ENCODE measurements at regions not wholly inside any gene's neighbourhood (a gene's known extent, or its start where the extent isn't known, plus 50 kb on each side); places are given as distances from the start of the nearest gene placed in this dataset.

DNA sequence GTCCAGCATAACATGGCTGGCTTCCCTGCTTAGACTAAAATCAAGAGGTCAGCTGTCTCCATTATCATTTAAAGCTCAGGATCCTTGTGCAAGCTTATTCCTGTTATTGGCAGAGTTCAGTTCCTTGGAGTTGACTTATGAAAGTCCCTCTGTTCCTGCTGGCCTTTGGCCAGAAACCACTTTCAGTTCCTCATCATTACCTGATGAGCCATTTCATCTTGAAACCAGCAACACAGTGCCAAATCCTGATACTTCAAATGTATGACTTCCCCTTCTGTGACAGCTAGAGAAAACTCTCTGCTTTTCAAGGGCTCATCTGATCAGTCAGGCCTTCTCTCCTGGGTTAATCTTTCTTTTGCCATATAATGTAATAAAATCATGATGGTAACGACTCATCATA lies 110.6 kb upstream of the FSTL5 start:
- Histone ChIP-seq H3K4me3 (replicated peaks in 1 of 4; ENCODE audit: control extremely low read depth in 1 of 4, insufficient read depth in 1 of 4, low read depth in 3 of 4, low read length in 4 of 4) (no peak overlapping the region), H3K79me2 (ENCODE audit: control insufficient read depth, insufficient read depth, low read length) (no peaks in the 10 kb centered on the region), H2AFZ (ENCODE audit: low read length) (no peak overlapping the region), H3K4me1 (ENCODE audit: control insufficient read depth, extremely low read depth, insufficient read depth, low read length) (no peaks in the 10 kb centered on the region), H3K4me2 (ENCODE audit: extremely low read depth, insufficient read depth, low read length) (no peak overlapping the region), H3K36me3 (ENCODE audit: control insufficient read depth, insufficient read depth, low read length) (no peaks in the 10 kb centered on the region), H3K27ac (ENCODE audit: insufficient read depth, low read length) (no peak overlapping the region), H3K9ac (ENCODE audit: insufficient read depth, low read length) (no peak overlapping the region), H4K20me1 (ENCODE audit: control insufficient read depth, extremely low read depth, insufficient read depth, low read length) (no peaks in the 10 kb centered on the region), H3K27me3 (ENCODE audit: control insufficient read depth, insufficient read depth, low read length) (no peaks in the 10 kb centered on the region), H3K9me3 (ENCODE audit: control insufficient read depth, insufficient read depth, low read depth, low read length) (no peaks in the 10 kb centered on the region)
- TF ChIP-seq, protein P1, sequence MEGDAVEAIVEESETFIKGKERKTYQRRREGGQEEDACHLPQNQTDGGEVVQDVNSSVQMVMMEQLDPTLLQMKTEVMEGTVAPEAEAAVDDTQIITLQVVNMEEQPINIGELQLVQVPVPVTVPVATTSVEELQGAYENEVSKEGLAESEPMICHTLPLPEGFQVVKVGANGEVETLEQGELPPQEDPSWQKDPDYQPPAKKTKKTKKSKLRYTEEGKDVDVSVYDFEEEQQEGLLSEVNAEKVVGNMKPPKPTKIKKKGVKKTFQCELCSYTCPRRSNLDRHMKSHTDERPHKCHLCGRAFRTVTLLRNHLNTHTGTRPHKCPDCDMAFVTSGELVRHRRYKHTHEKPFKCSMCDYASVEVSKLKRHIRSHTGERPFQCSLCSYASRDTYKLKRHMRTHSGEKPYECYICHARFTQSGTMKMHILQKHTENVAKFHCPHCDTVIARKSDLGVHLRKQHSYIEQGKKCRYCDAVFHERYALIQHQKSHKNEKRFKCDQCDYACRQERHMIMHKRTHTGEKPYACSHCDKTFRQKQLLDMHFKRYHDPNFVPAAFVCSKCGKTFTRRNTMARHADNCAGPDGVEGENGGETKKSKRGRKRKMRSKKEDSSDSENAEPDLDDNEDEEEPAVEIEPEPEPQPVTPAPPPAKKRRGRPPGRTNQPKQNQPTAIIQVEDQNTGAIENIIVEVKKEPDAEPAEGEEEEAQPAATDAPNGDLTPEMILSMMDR (conservative IDR thresholded peaks at IDR 0.05 in 1 of 2, IDR thresholded peaks at IDR 0.05 in 1 of 2; ENCODE audit: low read depth in 1 of 2, low read length in 2 of 2) = no peak
- peak in 1 of 2 donors; percentile 4 for DNase-seq (ENCODE audit: low read depth in 2 of 2)

DNA sequence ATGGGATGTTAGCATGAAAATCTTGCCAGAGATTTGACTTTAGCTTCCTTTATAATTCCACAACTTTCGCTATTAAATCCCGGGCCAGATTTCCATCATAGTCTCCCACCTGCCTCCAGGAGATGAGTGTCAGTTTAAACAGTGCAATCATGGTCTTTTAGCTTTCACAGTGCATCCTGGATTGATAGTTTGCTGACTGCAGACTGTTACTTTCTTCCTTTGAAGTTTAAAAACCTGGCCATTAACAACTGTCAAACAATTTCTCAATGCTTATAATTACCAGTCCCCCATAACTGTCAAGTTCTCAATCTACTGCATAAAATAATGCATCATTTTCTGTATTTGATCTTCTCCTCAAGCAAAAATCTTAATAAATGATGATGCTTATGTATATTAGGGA lies 108.4 kb upstream of the FSTL5 start:
- H3K9ac ChIP-seq (ENCODE audit: insufficient read depth, low read length) = no peak overlapping the region

DNA sequence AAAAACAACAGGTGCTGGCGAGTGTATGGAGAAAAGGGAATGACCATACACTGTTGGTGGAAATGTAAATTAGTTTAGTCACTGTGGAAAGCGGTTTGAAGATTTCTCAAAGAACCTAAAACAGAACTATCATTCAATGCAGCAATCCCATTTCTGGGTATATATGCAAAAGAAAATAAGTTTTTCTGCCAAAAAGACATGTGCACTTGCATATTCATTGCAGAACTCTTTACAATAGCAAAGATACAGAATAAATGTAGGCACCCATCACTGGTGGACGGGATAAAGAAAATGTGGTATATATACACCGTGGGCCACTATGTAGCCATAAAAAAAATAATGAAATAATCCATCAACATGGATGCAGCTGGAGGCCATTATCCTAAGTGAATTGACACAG lies 105.1 kb upstream of the FSTL5 start:
- no peaks in the 10 kb centered on the region for H3K4me1 ChIP-seq (ENCODE audit: control insufficient read depth, extremely low read depth, insufficient read depth, low read length)
- no peaks in the 10 kb centered on the region for H3K36me3 ChIP-seq (ENCODE audit: control insufficient read depth, insufficient read depth, low read length)
- no peaks in the 10 kb centered on the region for H3K27me3 ChIP-seq (ENCODE audit: control insufficient read depth, insufficient read depth, low read length)
- no peak for DNase-seq (ENCODE audit: low read depth in 2 of 2)
- H3K27ac ChIP-seq (ENCODE audit: insufficient read depth, low read length) = no peak overlapping the region
- H2AFZ ChIP-seq (ENCODE audit: low read length) = no peak overlapping the region
- no peaks in the 10 kb centered on the region for H4K20me1 ChIP-seq (ENCODE audit: control insufficient read depth, extremely low read depth, insufficient read depth, low read length)
- no peak overlapping the region for H3K4me2 ChIP-seq (ENCODE audit: extremely low read depth, insufficient read depth, low read length)
- no peaks in the 10 kb centered on the region for H3K79me2 ChIP-seq (ENCODE audit: control insufficient read depth, insufficient read depth, low read length)
- no peak overlapping the region for H3K4me3 ChIP-seq (replicated peaks in 1 of 4; ENCODE audit: control extremely low read depth in 1 of 4, insufficient read depth in 1 of 4, low read depth in 3 of 4, low read length in 4 of 4)
- H3K9ac ChIP-seq (ENCODE audit: insufficient read depth, low read length) = no peak overlapping the region
- TF ChIP-seq, protein P1 (conservative IDR thresholded peaks at IDR 0.05 in 1 of 2, IDR thresholded peaks at IDR 0.05 in 1 of 2; ENCODE audit: low read depth in 1 of 2, low read length in 2 of 2) = no peak
- TF ChIP-seq EZH2 (IDR thresholded peaks at IDR 0.05; ENCODE audit: low read length, missing control alignments) = no peak
- no peaks in the 10 kb centered on the region for H3K9me3 ChIP-seq (ENCODE audit: control insufficient read depth, insufficient read depth, low read depth, low read length)

More for the DNA sequence above, 108.4 kb upstream of the FSTL5 start:
- H4K20me1 ChIP-seq (ENCODE audit: control insufficient read depth, extremely low read depth, insufficient read depth, low read length) = no peaks in the 10 kb centered on the region
- H3K4me3 ChIP-seq (replicated peaks in 1 of 4; ENCODE audit: control extremely low read depth in 1 of 4, insufficient read depth in 1 of 4, low read depth in 3 of 4, low read length in 4 of 4) = no peak overlapping the region
- H3K9me3 ChIP-seq (ENCODE audit: control insufficient read depth, insufficient read depth, low read depth, low read length) = no peaks in the 10 kb centered on the region
- no peak overlapping the region for H3K4me2 ChIP-seq (ENCODE audit: extremely low read depth, insufficient read depth, low read length)
- no peaks in the 10 kb centered on the region for H3K79me2 ChIP-seq (ENCODE audit: control insufficient read depth, insufficient read depth, low read length)
- no peak overlapping the region for H3K27ac ChIP-seq (ENCODE audit: insufficient read depth, low read length)
- H3K27me3 ChIP-seq (ENCODE audit: control insufficient read depth, insufficient read depth, low read length) = no peaks in the 10 kb centered on the region
- H3K4me1 ChIP-seq (ENCODE audit: control insufficient read depth, extremely low read depth, insufficient read depth, low read length) = no peaks in the 10 kb centered on the region
- DNase-seq (ENCODE audit: low read depth in 2 of 2) = no peak
- H2AFZ ChIP-seq (ENCODE audit: low read length) = no peak overlapping the region
- TF ChIP-seq, protein P1 (conservative IDR thresholded peaks at IDR 0.05 in 1 of 2, IDR thresholded peaks at IDR 0.05 in 1 of 2; ENCODE audit: low read depth in 1 of 2, low read length in 2 of 2) = no peak
- TF ChIP-seq EZH2 (IDR thresholded peaks at IDR 0.05; ENCODE audit: low read length, missing control alignments) = no peak
- no peaks in the 10 kb centered on the region for H3K36me3 ChIP-seq (ENCODE audit: control insufficient read depth, insufficient read depth, low read length)
